Caco-2 (cell line): ENCODE measurements at regions not wholly inside any gene's neighbourhood (a gene's known extent, or its start where the extent isn't known, plus 50 kb on each side); places are given as distances from the start of the nearest gene placed in this dataset.

ENCODE experiments used
- BruUV-seq: library from RNA; stranded (reverse); fragments of 400-500 nt; replicated peaks from 2 replicates; lab custom pipeline; 2021; lab: Mats Ljungman, UMichigan
- CTCF ChIA-PET: fragments of 300-600 bp; sonication (Branson Sonifier 250); formaldehyde crosslinking; loops from one replicate; lab custom pipeline; 2022; ENCODE audit warnings: antibody characterized with exemption; lab: Charles Lee
- POLR2A ChIA-PET: fragments of 300-600 bp; sonication (Branson Sonifier 250); formaldehyde crosslinking; loops from one replicate; lab custom pipeline; 2022; ENCODE audit warnings: antibody characterized with exemption; lab: Charles Lee
- DNase-seq, 2 experiments: peaks; one replicate each; pipeline versions ENCODE4 v3.0.0 to v3.0.0-alpha.2; 2020 to 2022
- H3K27me3 ChIP-seq: replicated peaks from 2 replicates; pipeline ENCODE4 v1.6.0; 2011; ENCODE audit warnings: low read length; ENCODE audit not compliant: control insufficient read depth, insufficient read depth
- H3K36me3 ChIP-seq: 2 replicates; pipeline ENCODE4 v1.5.1; 2011; ENCODE audit warnings: low read length; ENCODE audit not compliant: control insufficient read depth, insufficient read depth
- H3K4me1 ChIP-seq: fragments of 250-450 bp; sonication (Bioruptor Pico); 2 replicates; pipeline ENCODE4 v1.5.1; 2020; ENCODE audit warnings: mild to moderate bottlenecking
- H3K4me3 ChIP-seq: 2 replicates; pipeline ENCODE4 v1.5.1; 2011; ENCODE audit warnings: low read depth, mild to moderate bottlenecking, control low read depth, low read length
- H3K9me3 ChIP-seq: fragments of 250-450 bp; sonication (Bioruptor Pico); 2 replicates; pipeline ENCODE4 v1.5.1; 2020; ENCODE audit warnings: mild to moderate bottlenecking, moderate library complexity
- H3K27ac Mint-ChIP-seq: one replicate; pipeline ENCODE4 v1.8.0; 2022; ENCODE audit warnings: mixed read lengths; ENCODE audit not compliant: unreplicated experiment
- H3K27me3 Mint-ChIP-seq: one replicate; pipeline ENCODE4 v1.8.0; 2022; ENCODE audit warnings: mixed read lengths; ENCODE audit not compliant: insufficient read depth, unreplicated experiment
- H3K36me3 Mint-ChIP-seq: one replicate; pipeline ENCODE4 v1.8.0; 2022; ENCODE audit warnings: mild to moderate bottlenecking, mixed read lengths; ENCODE audit not compliant: insufficient read depth, unreplicated experiment
- H3K4me1 Mint-ChIP-seq: one replicate; pipeline ENCODE4 v1.8.0; 2022; ENCODE audit warnings: low read depth, mixed read lengths; ENCODE audit not compliant: unreplicated experiment
- H3K4me3 Mint-ChIP-seq: one replicate; pipeline ENCODE4 v1.8.0; 2022; ENCODE audit warnings: mild to moderate bottlenecking, moderate library complexity, mixed read lengths; ENCODE audit not compliant: unreplicated experiment
- H3K9me3 Mint-ChIP-seq: one replicate; pipeline ENCODE4 v1.8.0; 2022; ENCODE audit warnings: mixed read lengths; ENCODE audit not compliant: unreplicated experiment
- intact Hi-C: fragments of 100-400 bp; cut with micrococcal nuclease; formaldehyde crosslinking; loops from one replicate; pipeline ENCODE4 v1.10.0; 2022; ENCODE audit not compliant: unreplicated experiment
- TF ChIP-seq, protein P1 (sequence below), 2 experiments: fragments of 200-600 bp in 1 of 2; IDR thresholded peaks; 1 replicate in 1 of 2; 2 replicates in 1 of 2; pipeline versions ENCODE4 v1.5.1 to v1.8.0; 2011 to 2022; ENCODE audit warnings: antibody characterized with exemption in 1 of 2, control low read depth in 1 of 2, inconsistent platforms in 1 of 2, low read depth in 1 of 2, low read length in 1 of 2, mild to moderate bottlenecking in 1 of 2, moderate library complexity in 1 of 2; ENCODE audit not compliant: insufficient read depth in 1 of 2, severe bottlenecking in 1 of 2, unreplicated experiment in 1 of 2

DNA sequence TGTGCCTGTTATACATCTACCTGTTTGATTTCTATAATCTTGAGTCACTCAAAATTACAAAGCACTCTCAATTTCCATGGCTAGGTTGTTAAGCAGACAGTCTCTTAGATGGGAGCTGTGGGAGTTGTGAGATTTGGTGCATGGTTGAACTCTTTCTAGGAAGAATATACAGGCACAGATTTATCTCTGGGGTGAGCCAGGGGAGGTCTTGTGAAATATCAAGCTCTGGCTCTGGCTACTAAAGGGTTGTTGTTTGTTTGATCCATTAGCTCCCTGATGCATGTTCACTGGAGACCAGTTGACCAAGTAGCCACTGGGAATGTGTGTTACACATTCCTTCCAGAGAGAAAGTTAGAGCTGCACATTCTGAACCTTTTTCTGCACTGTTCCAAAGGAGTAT lies 117.2 kb upstream of the HMGA2 start:
- Histone ChIP-seq H3K4me3 (no peak overlapping the region), H3K27me3 (no peaks in the 10 kb centered on the region), H3K4me1 (no peaks in the 10 kb centered on the region), H3K9me3 (no peaks in the 10 kb centered on the region), H3K36me3 (no peaks in the 10 kb centered on the region)
- Mint-ChIP-seq H3K27ac (no peak overlapping the region), H3K36me3 (no peaks in the 10 kb centered on the region), H3K9me3 (peaks cover 21% of the 10 kb centered on the region), H3K4me3 (no peak overlapping the region), H3K27me3 (no peaks in the 10 kb centered on the region), H3K4me1 (no peaks in the 10 kb centered on the region)
- POLR2A ChIA-PET: no interaction called here
- no peak for DNase-seq
- CTCF ChIA-PET: no interaction called here
- intact Hi-C loops: no loop called here
- no TSS peak for BruUV-seq
- TF ChIP-seq, protein P1, sequence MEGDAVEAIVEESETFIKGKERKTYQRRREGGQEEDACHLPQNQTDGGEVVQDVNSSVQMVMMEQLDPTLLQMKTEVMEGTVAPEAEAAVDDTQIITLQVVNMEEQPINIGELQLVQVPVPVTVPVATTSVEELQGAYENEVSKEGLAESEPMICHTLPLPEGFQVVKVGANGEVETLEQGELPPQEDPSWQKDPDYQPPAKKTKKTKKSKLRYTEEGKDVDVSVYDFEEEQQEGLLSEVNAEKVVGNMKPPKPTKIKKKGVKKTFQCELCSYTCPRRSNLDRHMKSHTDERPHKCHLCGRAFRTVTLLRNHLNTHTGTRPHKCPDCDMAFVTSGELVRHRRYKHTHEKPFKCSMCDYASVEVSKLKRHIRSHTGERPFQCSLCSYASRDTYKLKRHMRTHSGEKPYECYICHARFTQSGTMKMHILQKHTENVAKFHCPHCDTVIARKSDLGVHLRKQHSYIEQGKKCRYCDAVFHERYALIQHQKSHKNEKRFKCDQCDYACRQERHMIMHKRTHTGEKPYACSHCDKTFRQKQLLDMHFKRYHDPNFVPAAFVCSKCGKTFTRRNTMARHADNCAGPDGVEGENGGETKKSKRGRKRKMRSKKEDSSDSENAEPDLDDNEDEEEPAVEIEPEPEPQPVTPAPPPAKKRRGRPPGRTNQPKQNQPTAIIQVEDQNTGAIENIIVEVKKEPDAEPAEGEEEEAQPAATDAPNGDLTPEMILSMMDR (IDR thresholded peaks at IDR 0.05; ENCODE audit: insufficient read depth in 1 of 2, low read depth in 1 of 2, low read length in 1 of 2, severe bottlenecking in 1 of 2, unreplicated experiment in 1 of 2): no peak

DNA sequence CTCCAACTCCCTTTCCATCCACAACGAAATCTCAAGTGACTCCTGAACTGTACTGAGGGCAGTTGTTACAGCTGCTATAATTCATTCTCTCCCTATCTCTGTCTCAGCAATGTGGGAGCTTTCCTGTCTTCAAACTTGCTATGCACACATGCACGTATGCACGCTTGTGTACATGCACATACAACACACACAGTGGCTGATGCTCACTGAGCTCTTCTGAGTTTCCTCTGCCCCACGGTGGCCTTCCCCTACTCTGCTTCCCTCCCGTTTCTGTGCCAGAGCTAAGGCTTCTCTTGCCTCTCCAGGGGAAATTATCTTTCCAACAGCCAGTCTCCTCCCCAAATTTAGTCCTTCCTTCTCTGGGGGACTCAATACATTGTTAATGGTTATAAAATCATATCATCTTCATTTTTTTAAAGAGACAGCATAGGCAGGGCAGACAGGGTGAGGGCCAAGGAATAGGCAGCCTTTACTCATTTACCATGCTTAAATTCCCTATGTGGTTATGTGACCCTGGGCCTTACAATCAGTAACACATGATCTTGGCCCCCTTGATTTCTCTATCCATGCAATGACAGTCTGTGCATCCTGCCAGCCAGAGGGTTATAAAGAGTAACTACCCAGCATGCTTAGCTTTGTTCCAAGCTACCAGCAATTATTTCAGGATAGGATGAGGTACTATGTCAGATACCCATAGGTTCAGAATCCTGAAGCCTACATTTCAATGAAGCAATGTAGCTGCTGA lies 111.9 kb upstream of the HMGA2 start:
- intact Hi-C loops: no loop called here
- POLR2A ChIA-PET: no interaction called here
- H3K36me3 Mint-ChIP-seq: no peaks in the 10 kb centered on the region
- Histone ChIP-seq H3K27me3 (no peaks in the 10 kb centered on the region), H3K9me3 (no peaks in the 10 kb centered on the region), H3K36me3 (no peaks in the 10 kb centered on the region), H3K4me3 (no peak overlapping the region), H3K4me1 (no peaks in the 10 kb centered on the region)
- CTCF ChIA-PET: no interaction called here
- TF ChIP-seq, protein P1 (IDR thresholded peaks at IDR 0.05; ENCODE audit: insufficient read depth in 1 of 2, low read depth in 1 of 2, low read length in 1 of 2, severe bottlenecking in 1 of 2, unreplicated experiment in 1 of 2): no peak
- H3K4me3 Mint-ChIP-seq: no peak overlapping the region
- BruUV-seq: no TSS peak
- H3K9me3 Mint-ChIP-seq: no peaks in the 10 kb centered on the region
- no peaks in the 10 kb centered on the region for H3K27me3 Mint-ChIP-seq
- H3K4me1 Mint-ChIP-seq: no peaks in the 10 kb centered on the region
- no peak overlapping the region for H3K27ac Mint-ChIP-seq
- no peak for DNase-seq

DNA sequence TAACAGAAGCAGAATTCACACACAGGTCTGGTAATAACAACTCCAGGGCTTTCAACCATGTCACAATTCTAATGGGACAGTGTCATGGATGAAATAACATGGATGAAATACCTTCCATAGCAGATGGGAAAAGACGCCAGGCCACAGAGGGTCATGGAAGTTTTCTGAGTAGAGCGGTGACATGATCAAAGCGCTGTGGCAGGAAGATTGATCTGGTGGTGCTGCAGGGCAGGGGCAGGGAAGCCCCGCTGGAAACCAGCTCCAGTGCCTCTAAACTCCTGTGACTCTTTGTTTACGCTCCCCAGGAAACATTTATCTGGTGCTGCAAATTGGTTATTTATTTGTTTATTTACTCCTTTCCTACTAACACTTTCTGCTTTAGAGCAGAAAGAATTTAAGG lies 108.3 kb upstream of the HMGA2 start:
- intact Hi-C loops: no loop called here
- Mint-ChIP-seq H3K27ac (no peak overlapping the region), H3K4me1 (no peaks in the 10 kb centered on the region), H3K36me3 (no peaks in the 10 kb centered on the region), H3K9me3 (no peaks in the 10 kb centered on the region), H3K27me3 (no peaks in the 10 kb centered on the region), H3K4me3 (no peak overlapping the region)
- Histone ChIP-seq H3K9me3 (no peaks in the 10 kb centered on the region), H3K4me1 (no peaks in the 10 kb centered on the region), H3K36me3 (no peaks in the 10 kb centered on the region), H3K4me3 (no peak overlapping the region), H3K27me3 (no peaks in the 10 kb centered on the region)
- TF ChIP-seq, protein P1 (IDR thresholded peaks at IDR 0.05; ENCODE audit: insufficient read depth in 1 of 2, low read depth in 1 of 2, low read length in 1 of 2, severe bottlenecking in 1 of 2, unreplicated experiment in 1 of 2): no peak
- ChIA-PET POLR2A (no interaction called here), CTCF (interaction anchor here (0.6 kb wide), 1 partner anchor 17 kb away, joined by 3 read pairs; no protein-coding TSS in a partner anchor)
- no peak for DNase-seq
- no TSS peak for BruUV-seq
